Smooth muscle cell (in vitro differentiated cells): ENCODE measurements at regions not wholly inside any gene's neighbourhood (a gene's known extent, or its start where the extent isn't known, plus 50 kb on each side); places are given as distances from the start of the nearest gene placed in this dataset.

Experiments
- DNase-seq: peaks from one replicate; lab custom pipeline; 2025; ENCODE audit not compliant: unreplicated experiment; lab: John Stamatoyannopoulos, UW
- H2AFZ ChIP-seq: fragments of 200-600 bp; sonication (generic); 2 replicates; pipeline ENCODE4 v1.6.0; 2016; ENCODE audit warnings: antibody characterized with exemption, low read depth, mild to moderate bottlenecking
- H3F3A ChIP-seq: fragments of 200-600 bp; sonication (generic); 2 replicates; pipeline ENCODE4 v1.6.0; 2017; ENCODE audit warnings: antibody characterized with exemption, low read depth
- H3K27ac ChIP-seq: fragments of 200-600 bp; sonication (generic); 2 replicates; pipeline ENCODE4 v1.5.1; 2016; ENCODE audit warnings: low read depth, mild to moderate bottlenecking
- H3K27me3 ChIP-seq: fragments of 200-600 bp; sonication (generic); 2 replicates; pipeline ENCODE4 v1.6.1; 2016; ENCODE audit warnings: low read depth, mild to moderate bottlenecking
- H3K36me3 ChIP-seq: fragments of 200-600 bp; sonication (generic); 2 replicates; pipeline ENCODE4 v1.5.1; 2016; ENCODE audit warnings: low read depth
- H3K4me1 ChIP-seq: fragments of 200-600 bp; sonication (generic); 2 replicates; pipeline ENCODE4 v1.5.1; 2016; ENCODE audit warnings: low read depth
- H3K4me2 ChIP-seq: fragments of 200-600 bp; sonication (generic); 2 replicates; pipeline ENCODE4 v1.6.0; 2016; ENCODE audit warnings: mild to moderate bottlenecking
- H3K4me3 ChIP-seq: fragments of 200-600 bp; sonication (generic); 2 replicates; pipeline ENCODE4 v1.5.1; 2016; ENCODE audit warnings: mild to moderate bottlenecking
- H3K79me2 ChIP-seq: fragments of 200-600 bp; sonication (generic); 2 replicates; pipeline ENCODE4 v1.6.0; 2016; ENCODE audit warnings: low read depth, mild to moderate bottlenecking
- H3K9ac ChIP-seq: fragments of 200-600 bp; sonication (generic); 2 replicates; pipeline ENCODE4 v1.6.0; 2016; ENCODE audit warnings: low read depth
- H3K9me3 ChIP-seq: fragments of 200-600 bp; sonication (generic); replicated peaks from 2 replicates; pipeline ENCODE4 v1.5.1; 2016; ENCODE audit warnings: low read depth
- H4K20me1 ChIP-seq: fragments of 200-600 bp; sonication (generic); 2 replicates; pipeline ENCODE4 v1.6.0; 2016; ENCODE audit warnings: low read depth
- CTCF ChIP-seq: fragments of 200-600 bp; sonication (generic); IDR thresholded peaks from 2 replicates; pipeline ENCODE4 v1.5.1; 2017; ENCODE audit warnings: borderline replicate concordance, mild to moderate bottlenecking, antibody characterized with exemption; ENCODE audit not compliant: insufficient read depth, poor library complexity, severe bottlenecking
- WGBS: methylation state at CpG from one replicate; pipeline ENCODE4 v1.1.7; 2016; ENCODE audit warnings: low lambda C conversion rate; 5-methylcytosine and 5-hydroxymethylcytosine counted together

GRCh38 chr1:29498126-29499103, 262.1 kb downstream of the PTPRU start:
- 79% methylated on average over 14 of the region's 14 CpGs for whole genome bisulfite sequencing
- Histone ChIP-seq H3K4me1 (peaks cover 13% of the 10 kb centered on the region), H3K36me3 (no peaks in the 10 kb centered on the region), H3K4me2 (no peak overlapping the region), H3K27ac (no peak overlapping the region), H3K27me3 (no peaks in the 10 kb centered on the region), H3K4me3 (no peak overlapping the region), H3F3A (no peaks in the 10 kb centered on the region), H3K79me2 (no peaks in the 10 kb centered on the region), H2AFZ (no peak overlapping the region), H3K9ac (no peak overlapping the region), H3K9me3 (no peaks in the 10 kb centered on the region), H4K20me1 (no peaks in the 10 kb centered on the region)
- no peak for DNase-seq
- no peak for TF ChIP-seq CTCF

- no peaks in the 10 kb centered on the region for H3K79me2 ChIP-seq
- no peak overlapping the region for H3K27ac ChIP-seq
- no peaks in the 10 kb centered on the region for H4K20me1 ChIP-seq
- no peak overlapping the region for H2AFZ ChIP-seq
- H3K4me3 ChIP-seq = no peak overlapping the region
- no peak for DNase-seq
- no peaks in the 10 kb centered on the region for H3K27me3 ChIP-seq
- no peaks in the 10 kb centered on the region for H3K36me3 ChIP-seq
- H3K4me2 ChIP-seq = no peak overlapping the region
- H3F3A ChIP-seq = no peaks in the 10 kb centered on the region
- no peak for TF ChIP-seq CTCF
- H3K9me3 ChIP-seq = no peaks in the 10 kb centered on the region
- no peak overlapping the region for H3K9ac ChIP-seq
- peaks cover 13% of the 10 kb centered on the region for H3K4me1 ChIP-seq
- 91% methylated on average over 10 of the region's 10 CpGs for WGBS
Measured at GRCh38 chr1:29497395-29498125, 261.2 kb downstream of the PTPRU start.

GRCh38 chr1:29496701-29497100, 260.4 kb downstream of the PTPRU start:
- Histone ChIP-seq H2AFZ (no peak overlapping the region), H3K4me3 (no peak overlapping the region), H3K4me2 (no peak overlapping the region), H3K9ac (no peak overlapping the region), H4K20me1 (no peaks in the 10 kb centered on the region), H3K79me2 (no peaks in the 10 kb centered on the region), H3K4me1 (peaks cover 8% of the 10 kb centered on the region), H3K27ac (no peak overlapping the region), H3F3A (no peaks in the 10 kb centered on the region), H3K27me3 (no peaks in the 10 kb centered on the region), H3K9me3 (no peaks in the 10 kb centered on the region), H3K36me3 (no peaks in the 10 kb centered on the region)
- TF ChIP-seq CTCF = no peak
- WGBS = 94% methylated on average over 8 of the region's 8 CpGs
- no peak for DNase-seq
